IPS-18c (cell line): ENCODE measurements at regions not wholly inside any gene's neighbourhood (a gene's known extent, or its start where the extent isn't known, plus 50 kb on each side); places are given as distances from the start of the nearest gene placed in this dataset.
"Not testable (repeated sequence)": the region's sequence is repeated elsewhere in the genome, so short reads cannot be mapped to it uniquely, and the experiment has no call there.

Experiments
- H3K4me3 ChIP-seq: 2 replicates; pipeline ENCODE4 v1.7.0; 2013; ENCODE audit warnings: low read depth, mild to moderate bottlenecking, low read length, moderate library complexity; ENCODE audit not compliant: insufficient read depth
- H3K9me3 ChIP-seq: one replicate; pipeline ENCODE4 v1.6.1; 2013; ENCODE audit warnings: mild to moderate bottlenecking, low read length, moderate library complexity; ENCODE audit not compliant: control insufficient read depth, insufficient read depth

GRCh38 chr5:144015961-144016360 is 154.5 kb downstream of the YIPF5 start:
- Histone ChIP-seq H3K4me3 (no peak overlapping the region), H3K9me3 (peaks cover 5% of the 10 kb centered on the region)

GRCh38 chr5:144017119-144017518 is 153.3 kb downstream of the YIPF5 start:
- H3K9me3 ChIP-seq, result peaks cover 10% of the 10 kb centered on the region
- H3K4me3 ChIP-seq, result no peak overlapping the region

DNA sequence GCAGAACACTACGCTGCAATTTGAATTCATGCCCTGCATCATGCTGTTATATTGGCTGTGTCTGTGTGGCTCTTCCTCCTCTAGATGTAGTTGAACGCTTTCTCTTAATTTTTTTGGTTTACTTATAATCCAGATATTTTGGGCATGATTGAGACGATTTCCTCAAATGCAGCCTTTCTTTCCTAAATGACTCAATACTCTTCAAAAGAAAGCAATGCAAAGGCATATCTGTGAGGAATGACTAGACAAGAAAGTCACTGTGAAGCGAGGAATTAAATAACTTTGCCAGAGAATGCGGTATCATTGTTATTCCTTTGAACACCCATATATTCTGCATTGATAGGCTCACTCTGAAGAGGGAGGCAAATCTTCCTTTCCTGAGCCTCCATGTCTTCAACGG is 152.8 kb downstream of the YIPF5 start:
- Histone ChIP-seq H3K4me3 (no peak overlapping the region), H3K9me3 (peaks cover 10% of the 10 kb centered on the region)

GRCh38 chr5:144024090-144024489 is 146.4 kb downstream of the YIPF5 start:
- Histone ChIP-seq H3K9me3 (peaks cover 6% of the 10 kb centered on the region), H3K4me3 (no peak overlapping the region)

DNA sequence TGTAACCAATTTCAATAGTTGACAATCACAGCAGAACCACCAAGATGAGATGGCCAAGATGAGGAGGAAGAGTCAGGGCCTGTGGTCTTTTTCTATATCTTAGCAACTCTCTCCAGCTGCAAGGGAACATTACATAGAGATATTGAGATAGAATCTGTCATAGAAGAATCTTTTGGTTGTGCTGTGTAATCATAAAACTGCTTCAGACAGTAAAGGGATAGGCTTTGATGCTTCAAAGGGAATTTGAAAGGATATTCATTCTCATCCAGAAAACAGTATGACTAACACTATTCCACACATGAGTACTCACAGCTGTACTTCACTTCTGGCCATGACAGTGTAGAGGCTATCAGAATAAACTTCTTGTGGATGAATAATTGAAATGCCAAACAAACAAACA is 145.9 kb downstream of the YIPF5 start:
- Histone ChIP-seq H3K4me3 (no peak overlapping the region), H3K9me3 (peaks cover 6% of the 10 kb centered on the region)

GRCh38 chr5:144026286-144026685 is 144.2 kb downstream of the YIPF5 start:
- H3K4me3 ChIP-seq, result no peak overlapping the region
- peaks cover 4% of the 10 kb centered on the region for H3K9me3 ChIP-seq

- H3K4me3 ChIP-seq, result no peak overlapping the region
- no peaks in the 10 kb centered on the region for H3K9me3 ChIP-seq
Measured at GRCh38 chr5:144028058-144028457, 142.4 kb downstream of the YIPF5 start.

- H3K4me3 ChIP-seq, result no peak overlapping the region
- no peaks in the 10 kb centered on the region for H3K9me3 ChIP-seq
Measured at GRCh38 chr5:144028636-144029035, 141.8 kb downstream of the YIPF5 start.

- no peaks in the 10 kb centered on the region for H3K9me3 ChIP-seq
- no peak overlapping the region for H3K4me3 ChIP-seq
Measured at GRCh38 chr5:144030904-144031303, 139.6 kb downstream of the YIPF5 start.

DNA sequence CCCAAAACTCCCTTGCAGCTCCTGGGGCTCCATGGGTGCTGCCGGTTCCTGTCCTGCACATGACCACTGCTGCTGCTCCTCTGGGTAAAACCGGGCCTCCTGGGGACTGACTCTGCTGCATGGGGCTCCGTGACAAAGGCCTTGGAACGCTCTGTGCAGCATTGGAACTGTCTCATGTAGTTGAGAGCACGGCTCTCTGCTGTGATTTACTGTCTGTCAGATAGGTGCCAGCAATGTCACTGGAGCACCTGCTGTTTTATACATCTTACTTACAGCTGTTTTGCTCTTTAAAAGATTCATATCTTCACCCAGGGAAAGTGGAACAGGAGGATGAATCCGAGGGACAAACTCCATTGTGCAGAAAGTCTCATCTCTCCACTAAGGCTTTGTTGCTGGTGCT is 138.1 kb downstream of the YIPF5 start:
- no peak overlapping the region for H3K4me3 ChIP-seq
- H3K9me3 ChIP-seq, result no peaks in the 10 kb centered on the region

- Histone ChIP-seq H3K4me3 (no peak overlapping the region), H3K9me3 (no peaks in the 10 kb centered on the region)
Measured at GRCh38 chr5:144033486-144033885, 137.0 kb downstream of the YIPF5 start.

GRCh38 chr5:144035046-144035740 is 135.3 kb downstream of the YIPF5 start:
- H3K9me3 ChIP-seq, result no peaks in the 10 kb centered on the region
- no peak overlapping the region for H3K4me3 ChIP-seq

- H3K9me3 ChIP-seq, result no peaks in the 10 kb centered on the region
Measured at GRCh38 chr5:144036476-144036875, 134.0 kb downstream of the YIPF5 start.

DNA sequence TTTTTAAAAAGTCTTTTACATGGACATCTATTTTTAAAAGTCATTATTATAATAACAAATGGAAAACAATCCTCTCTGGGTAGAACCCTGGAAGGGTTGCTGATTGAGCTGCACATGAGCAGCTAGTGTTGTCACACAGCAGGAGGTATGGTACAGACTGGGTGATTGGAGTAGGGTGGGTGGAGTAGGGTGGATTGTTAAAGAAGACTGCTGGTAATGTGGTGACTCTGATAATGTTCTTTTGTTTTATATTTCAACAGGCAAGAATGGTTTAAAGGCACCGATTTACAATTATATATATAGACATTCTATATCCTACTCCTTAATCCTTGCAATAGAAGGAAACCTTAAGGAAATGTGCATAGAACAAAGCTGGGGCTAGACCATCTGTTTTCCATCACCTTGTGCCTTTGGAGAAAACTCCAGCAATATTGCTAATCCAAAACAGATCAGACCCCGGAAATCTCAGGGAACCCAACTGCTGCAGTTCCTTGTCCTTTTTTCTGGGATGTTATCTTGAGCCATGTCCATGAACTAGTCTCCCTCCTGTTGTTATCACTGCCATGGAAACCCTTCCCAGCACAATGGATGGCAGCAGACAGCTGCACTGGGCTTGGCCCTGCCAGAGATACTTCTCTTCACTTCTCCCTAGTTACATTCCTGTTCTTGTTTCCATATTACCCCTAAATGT is 129.7 kb downstream of the YIPF5 start:
- Histone ChIP-seq H3K4me3 (no peak overlapping the region), H3K9me3 (no peaks in the 10 kb centered on the region)

More at GRCh38 chr5:144036476-144036875, 134.0 kb downstream of the YIPF5 start:
- no peak overlapping the region for H3K4me3 ChIP-seq

DNA sequence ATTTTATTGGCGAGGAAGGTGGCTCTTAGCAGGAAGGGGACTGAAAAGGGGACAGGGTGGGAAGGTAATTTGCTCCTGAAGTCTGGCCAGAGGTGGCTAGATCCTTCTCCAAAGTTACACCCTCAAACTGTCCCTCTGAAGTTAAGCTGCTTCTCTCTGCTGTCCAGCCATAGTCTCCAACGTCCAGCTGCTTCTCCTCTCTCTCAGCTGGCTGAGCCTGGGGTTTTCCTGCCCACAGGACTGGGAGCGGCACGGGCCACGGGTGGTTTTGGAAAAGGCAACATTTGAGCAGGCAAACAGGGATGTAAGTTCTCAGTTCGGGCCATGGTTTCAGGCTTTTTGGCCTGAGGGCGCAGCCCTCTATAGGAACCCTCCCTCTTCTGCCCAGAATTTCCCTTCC is 128.3 kb downstream of the YIPF5 start:
- H3K9me3 ChIP-seq, result no peaks in the 10 kb centered on the region
- no peak overlapping the region for H3K4me3 ChIP-seq

DNA sequence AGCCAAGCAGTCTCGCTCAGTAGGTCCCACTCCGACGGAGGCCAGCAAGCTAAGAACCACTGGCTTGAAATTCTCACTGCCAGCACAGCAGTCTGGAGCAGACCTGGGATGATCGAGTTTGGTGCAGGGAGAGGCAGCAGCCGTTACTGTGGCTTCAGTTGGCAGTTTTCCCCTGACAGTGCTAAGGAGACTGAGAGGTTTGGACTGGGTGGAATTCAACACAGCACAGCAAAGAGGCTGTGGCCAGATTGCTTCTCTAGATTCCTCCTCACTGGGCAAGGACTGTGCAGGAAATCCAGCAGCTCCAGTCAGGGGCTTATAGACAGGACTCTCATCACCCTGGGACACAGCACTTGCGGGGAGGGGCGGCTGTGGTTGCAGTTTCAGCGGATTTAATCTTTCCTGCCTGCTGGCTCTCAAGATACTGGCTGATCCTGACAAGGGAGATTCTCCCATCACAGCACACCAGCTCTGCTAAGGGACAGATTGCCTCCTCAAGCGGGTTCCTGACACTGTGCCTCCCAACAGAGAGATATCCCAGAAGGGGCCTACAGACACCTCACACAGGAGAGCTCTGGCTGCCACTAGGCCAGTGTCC is 122.1 kb downstream of the YIPF5 start:
- Histone ChIP-seq H3K4me3 (no peak overlapping the region), H3K9me3 (no peaks in the 10 kb centered on the region)

DNA sequence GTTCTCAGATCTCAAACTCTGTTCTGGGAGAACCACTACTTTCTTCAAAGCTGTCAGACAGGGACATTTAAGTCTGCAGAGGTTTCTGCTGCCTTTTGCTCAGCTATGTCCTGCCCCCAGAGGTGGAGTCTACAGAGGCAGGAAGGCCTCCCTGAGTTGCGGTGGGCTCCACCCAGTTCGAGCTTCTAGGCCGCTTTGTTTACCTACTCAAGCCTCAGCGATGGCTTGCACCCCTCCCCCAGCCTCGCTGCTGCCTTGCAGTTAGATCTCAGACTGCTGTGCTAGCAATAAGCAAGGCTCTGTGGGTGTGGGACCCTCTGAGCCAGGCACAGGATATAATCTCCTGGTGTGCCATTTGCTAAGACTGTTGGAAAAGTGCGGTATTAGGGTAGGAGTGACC is 115.1 kb downstream of the YIPF5 start:
- H3K4me3 ChIP-seq, H3K9me3 ChIP-seq: not testable (repeated sequence)

- not testable (repeated sequence) for H3K4me3 ChIP-seq, H3K9me3 ChIP-seq
Measured at GRCh38 chr5:144060091-144060490, 110.4 kb downstream of the YIPF5 start.
